CD14-positive monocyte (primary cell): ENCODE measurements at regions not wholly inside any gene's neighbourhood (a gene's known extent, or its start where the extent isn't known, plus 50 kb on each side); places are given as distances from the start of the nearest gene placed in this dataset.

Source experiments
- DNase-seq, 3 donors: peaks; one replicate each; pipeline ENCODE4 v3.0.0-alpha.2; 2011 to 2022
- H2AFZ ChIP-seq: 2 replicates; pipeline ENCODE4 v1.6.0; 2012; ENCODE audit warnings: mild to moderate bottlenecking, low read depth, low read length, inconsistent platforms; ENCODE audit not compliant: insufficient read depth, poor library complexity, severe bottlenecking
- H3K27ac ChIP-seq, 2 donors: 1 replicate in 1 of 2; 2 replicates in 1 of 2; pipeline ENCODE4 v1.5.1; 2012 to 2013; ENCODE audit warnings: low read length in 2 of 2, control low read depth in 1 of 2, inconsistent platforms in 1 of 2, low read depth in 1 of 2, mild to moderate bottlenecking in 1 of 2
- H3K27me3 ChIP-seq, 2 donors: one replicate each; pipeline versions ENCODE4 v1.6.0 to v1.6.1; 2011 to 2013; ENCODE audit warnings: low read length in 2 of 2; ENCODE audit not compliant: control insufficient read depth in 2 of 2, insufficient read depth in 2 of 2
- H3K36me3 ChIP-seq, 2 donors: replicated peaks in 1 of 2; 1 replicate in 1 of 2; 2 replicates in 1 of 2; pipeline versions ENCODE4 v1.5.1 to v1.6.1; 2012 to 2013; ENCODE audit warnings: low read length in 2 of 2, control low read depth in 1 of 2, inconsistent platforms in 1 of 2, mild to moderate bottlenecking in 1 of 2; ENCODE audit not compliant: insufficient read depth in 2 of 2, control insufficient read depth in 1 of 2
- H3K4me1 ChIP-seq, 2 donors: 1 replicate in 1 of 2; 2 replicates in 1 of 2; pipeline versions ENCODE4 v1.5.1 to v1.6.1; 2012 to 2013; ENCODE audit warnings: low read length in 2 of 2, control low read depth in 1 of 2, inconsistent platforms in 1 of 2, mild to moderate bottlenecking in 1 of 2, moderate library complexity in 1 of 2; ENCODE audit not compliant: insufficient read depth in 2 of 2, control insufficient read depth in 1 of 2
- H3K4me2 ChIP-seq: replicated peaks from 2 replicates; pipeline ENCODE3; 2012; ENCODE audit warnings: low read length, moderate library complexity, mild to moderate bottlenecking; ENCODE audit not compliant: poor library complexity, severe bottlenecking; ENCODE audit errors: extremely low read depth
- H3K4me3 ChIP-seq, 3 experiments: fragments of 200-600 bp in 1 of 3; sonication (generic) in 1 of 3; replicated peaks in 1 of 3; 1 replicate in 2 of 3; 2 replicates in 1 of 3; pipeline ENCODE4 v1.5.1; 2011 to 2013; ENCODE audit warnings: low read length in 3 of 3, mild to moderate bottlenecking in 3 of 3, control low read depth in 2 of 3, low read depth in 2 of 3, inconsistent platforms in 1 of 3, moderate library complexity in 1 of 3
- H3K79me2 ChIP-seq: 2 replicates; pipeline ENCODE4 v1.6.0; 2012; ENCODE audit warnings: mild to moderate bottlenecking, control low read depth, inconsistent platforms, low read length, moderate library complexity; ENCODE audit not compliant: insufficient read depth
- H3K9ac ChIP-seq: 2 replicates; pipeline ENCODE4 v1.6.0; 2017; ENCODE audit warnings: low read length, mild to moderate bottlenecking; ENCODE audit not compliant: insufficient read depth, poor library complexity, severe bottlenecking
- H3K9me3 ChIP-seq, 2 donors: replicated peaks in 1 of 2; 1 replicate in 1 of 2; 2 replicates in 1 of 2; pipeline versions ENCODE4 v1.5.1 to v1.6.1; 2012 to 2013; ENCODE audit warnings: low read length in 2 of 2, control low read depth in 1 of 2; ENCODE audit not compliant: control insufficient read depth in 1 of 2, insufficient read depth in 1 of 2
- H4K20me1 ChIP-seq: 2 replicates; pipeline ENCODE4 v1.6.0; 2012; ENCODE audit warnings: mild to moderate bottlenecking, low read length, control low read depth, moderate library complexity; ENCODE audit not compliant: insufficient read depth
- H3K27ac Mint-ChIP-seq, 7 donors: one replicate each; pipeline ENCODE4 v1.8.0; 2020; ENCODE audit warnings: mild to moderate bottlenecking in 7 of 7, mixed read lengths in 7 of 7, moderate library complexity in 6 of 7, inconsistent platforms in 2 of 7
- H3K27me3 Mint-ChIP-seq, 3 donors: one replicate each; pipeline ENCODE4 v1.8.0; 2021 to 2022; ENCODE audit warnings: low read depth in 3 of 3, mild to moderate bottlenecking in 3 of 3, mixed read lengths in 3 of 3, moderate library complexity in 3 of 3, inconsistent platforms in 1 of 3
- H3K36me3 Mint-ChIP-seq, 2 donors: one replicate each; pipeline ENCODE4 v1.8.0; 2020; ENCODE audit warnings: mixed read lengths in 2 of 2, inconsistent platforms in 1 of 2, mild to moderate bottlenecking in 1 of 2
- H3K4me1 Mint-ChIP-seq: one replicate; pipeline ENCODE4 v1.8.0; 2020; ENCODE audit warnings: mild to moderate bottlenecking, mixed read lengths
- H3K4me3 Mint-ChIP-seq, 2 donors: one replicate each; pipeline ENCODE4 v1.8.0; 2020; ENCODE audit warnings: mild to moderate bottlenecking in 2 of 2, mixed read lengths in 2 of 2, moderate library complexity in 1 of 2
- H3K9me3 Mint-ChIP-seq, 7 donors: one replicate each; pipeline ENCODE4 v1.8.0; 2020 to 2022; ENCODE audit warnings: mixed read lengths in 7 of 7, mild to moderate bottlenecking in 6 of 7, moderate library complexity in 6 of 7, inconsistent platforms in 2 of 7
- CTCF ChIP-seq: fragments of 200-600 bp; IDR thresholded peaks from one replicate; pipeline ENCODE4 v1.8.0; 2022; ENCODE audit warnings: antibody characterized with exemption, mild to moderate bottlenecking
- WGBS: methylation state at CpG from one replicate; pipeline ENCODE4 v1.1.5; 2013; ENCODE audit warnings: missing lambda C conversion rate; ENCODE audit not compliant: insufficient coverage; 5-methylcytosine and 5-hydroxymethylcytosine counted together
- intact Hi-C, 2 donors: fragments of 100-400 bp; cut with micrococcal nuclease; formaldehyde crosslinking; loops; one replicate each; pipeline versions ENCODE4 v1.15.0 to v1.15.1; 2023

GRCh38 chr4:128542047-128542446 is 254.4 kb upstream of the PGRMC2 start:
- no peak overlapping the region for H2AFZ ChIP-seq
- no peak for TF ChIP-seq CTCF
- intact Hi-C loops = no loop called here
- no peaks in the 10 kb centered on the region for H3K9me3 ChIP-seq
- Mint-ChIP-seq H3K4me1 (no peaks in the 10 kb centered on the region), H3K27me3 (peaks cover 2 to 7% (median 3%) of the 10 kb centered on the region in 3 donors), H3K9me3 (peaks cover 0 to 12% (median 1%) of the 10 kb centered on the region in 7 donors), H3K36me3 (no peaks in the 10 kb centered on the region), H3K27ac (no peak overlapping the region), H3K4me3 (no peak overlapping the region)
- no peak for DNase-seq
- H3K27me3 ChIP-seq = no peaks in the 10 kb centered on the region
- no peak overlapping the region for H3K4me3 ChIP-seq
- no peaks in the 10 kb centered on the region for H4K20me1 ChIP-seq
- no peaks in the 10 kb centered on the region for H3K36me3 ChIP-seq
- H3K27ac ChIP-seq = no peak overlapping the region
- H3K9ac ChIP-seq = no peak overlapping the region
- no peak overlapping the region for H3K4me2 ChIP-seq
- no peaks in the 10 kb centered on the region for H3K4me1 ChIP-seq
- H3K79me2 ChIP-seq = no peaks in the 10 kb centered on the region
- WGBS = 92% methylated on average over 3 of the region's 3 CpGs

GRCh38 chr4:128540122-128540521 is 252.5 kb upstream of the PGRMC2 start:
- H3K79me2 ChIP-seq = no peaks in the 10 kb centered on the region
- H3K4me1 ChIP-seq = no peaks in the 10 kb centered on the region
- H3K4me3 ChIP-seq = no peak overlapping the region
- no peak overlapping the region for H3K4me2 ChIP-seq
- DNase-seq = no peak
- H3K27ac Mint-ChIP-seq = no peak overlapping the region
- H3K27me3 Mint-ChIP-seq = peaks cover 2 to 8% (median 3%) of the 10 kb centered on the region in 3 donors
- no peak overlapping the region for H2AFZ ChIP-seq
- H3K9ac ChIP-seq = no peak overlapping the region
- H3K36me3 Mint-ChIP-seq = no peaks in the 10 kb centered on the region
- H3K36me3 ChIP-seq = no peaks in the 10 kb centered on the region
- no peak for TF ChIP-seq CTCF
- 100% methylated on average over 2 of the region's 3 CpGs for WGBS
- no peaks in the 10 kb centered on the region for H3K4me1 Mint-ChIP-seq
- H3K9me3 Mint-ChIP-seq = peaks cover 2 to 12% (median 4%) of the 10 kb centered on the region in 7 donors
- H4K20me1 ChIP-seq = no peaks in the 10 kb centered on the region
- intact Hi-C loops = no loop called here
- no peak overlapping the region for H3K27ac ChIP-seq
- H3K9me3 ChIP-seq = peaks cover 0 to 4% of the 10 kb centered on the region in 2 donors
- H3K27me3 ChIP-seq = no peaks in the 10 kb centered on the region
- no peak overlapping the region for H3K4me3 Mint-ChIP-seq
